ENCODE measurements at regions not wholly inside any gene's neighbourhood (a gene's known extent, or its start where the extent isn't known, plus 50 kb on each side); places are given as distances from the start of the nearest gene placed in this dataset.

DNA sequence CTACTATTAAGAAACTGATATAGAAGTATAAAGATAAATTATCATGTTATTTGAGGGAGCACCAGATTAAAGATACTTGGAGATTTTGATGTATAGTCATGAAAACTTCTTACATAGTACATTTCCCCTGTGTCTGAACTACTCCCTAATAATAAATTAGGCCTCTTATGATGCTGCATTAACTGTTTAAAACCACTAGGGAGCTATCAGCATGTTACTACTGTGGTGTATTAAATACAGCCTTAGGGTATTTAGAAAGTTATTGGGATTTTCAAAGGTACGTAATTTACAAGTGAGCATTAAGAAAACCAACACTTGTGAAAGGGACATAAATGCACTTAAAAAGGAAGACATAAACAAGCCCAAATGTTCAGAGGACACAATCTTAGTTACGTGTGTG lies 714.0 kb downstream of the EPHA4 start:
- TF ChIP-seq, protein P1, sequence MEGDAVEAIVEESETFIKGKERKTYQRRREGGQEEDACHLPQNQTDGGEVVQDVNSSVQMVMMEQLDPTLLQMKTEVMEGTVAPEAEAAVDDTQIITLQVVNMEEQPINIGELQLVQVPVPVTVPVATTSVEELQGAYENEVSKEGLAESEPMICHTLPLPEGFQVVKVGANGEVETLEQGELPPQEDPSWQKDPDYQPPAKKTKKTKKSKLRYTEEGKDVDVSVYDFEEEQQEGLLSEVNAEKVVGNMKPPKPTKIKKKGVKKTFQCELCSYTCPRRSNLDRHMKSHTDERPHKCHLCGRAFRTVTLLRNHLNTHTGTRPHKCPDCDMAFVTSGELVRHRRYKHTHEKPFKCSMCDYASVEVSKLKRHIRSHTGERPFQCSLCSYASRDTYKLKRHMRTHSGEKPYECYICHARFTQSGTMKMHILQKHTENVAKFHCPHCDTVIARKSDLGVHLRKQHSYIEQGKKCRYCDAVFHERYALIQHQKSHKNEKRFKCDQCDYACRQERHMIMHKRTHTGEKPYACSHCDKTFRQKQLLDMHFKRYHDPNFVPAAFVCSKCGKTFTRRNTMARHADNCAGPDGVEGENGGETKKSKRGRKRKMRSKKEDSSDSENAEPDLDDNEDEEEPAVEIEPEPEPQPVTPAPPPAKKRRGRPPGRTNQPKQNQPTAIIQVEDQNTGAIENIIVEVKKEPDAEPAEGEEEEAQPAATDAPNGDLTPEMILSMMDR (IDR thresholded peaks at IDR 0.05 in 4 of 5, conservative IDR thresholded peaks at IDR 0.05 in 1 of 5): no peak
- TF ChIP-seq POLR2A (IDR thresholded peaks at IDR 0.05): no peak

All from gastrocnemius medialis (tissue), 4 donors.